Right lobe of liver (tissue), 4 donors: ENCODE measurements at regions not wholly inside any gene's neighbourhood (a gene's known extent, or its start where the extent isn't known, plus 50 kb on each side); places are given as distances from the start of the nearest gene placed in this dataset.

Experiments used
- CTCF ChIP-seq, 4 donors: fragments of 200-600 bp in 3 of 4; fragments of 450-650 bp in 1 of 4; IDR thresholded peaks; one replicate each; pipeline versions ENCODE4 v1.5.1 to v1.8.0; 2016 to 2022; ENCODE audit warnings: antibody characterized with exemption in 4 of 4, mild to moderate bottlenecking in 2 of 4
- POLR2A ChIP-seq: fragments of 450-650 bp; IDR thresholded peaks from one replicate; pipeline ENCODE4 v1.6.1; 2017; ENCODE audit warnings: antibody characterized with exemption, mild to moderate bottlenecking
- donor health status: DM: no; HTN: no; CAD: no.
- donor health status: DM: no; HTN: no; CAD: no.
- donor health status: DM: no; HTN: yes; CAD: no.

- TF ChIP-seq CTCF (IDR thresholded peaks at IDR 0.05): no peak
- no peak for TF ChIP-seq POLR2A
Observed at GRCh38 chr13:64540468-64540867, 2689.7 kb downstream of the PCDH9 start.
